ENCODE measurements at regions not wholly inside any gene's neighbourhood (a gene's known extent, or its start where the extent isn't known, plus 50 kb on each side); places are given as distances from the start of the nearest gene placed in this dataset.
"Not testable (repeated sequence)": the region's sequence is repeated elsewhere in the genome, so short reads cannot be mapped to it uniquely, and the experiment has no call there.

- no peak for DNase-seq
Measured at GRCh38 chr17:72565758-72566157, 444.9 kb downstream of the SOX9 start.

- no peak for DNase-seq
Measured at GRCh38 chr17:72566671-72567484, 446.1 kb downstream of the SOX9 start.

GRCh38 chr17:72567774-72568173, 447.0 kb downstream of the SOX9 start:
- no peak for DNase-seq

GRCh38 chr17:72569148-72569946, 448.5 kb downstream of the SOX9 start:
- DNase-seq, result no peak

GRCh38 chr17:72571813-72572396, 451.1 kb downstream of the SOX9 start:
- no peak for DNase-seq

GRCh38 chr17:72572604-72573491, 452.0 kb downstream of the SOX9 start:
- DNase-seq, result no peak

- not testable (repeated sequence) for DNase-seq
Measured at GRCh38 chr17:72573492-72573801, 452.6 kb downstream of the SOX9 start.

- DNase-seq, result no peak
Measured at GRCh38 chr17:72574675-72575510, 454.1 kb downstream of the SOX9 start.

- no peak for DNase-seq
Measured at GRCh38 chr17:72575542-72576233, 454.9 kb downstream of the SOX9 start.

- DNase-seq, result no peak
Measured at GRCh38 chr17:72576289-72576759, 455.5 kb downstream of the SOX9 start.

- no peak for DNase-seq
Measured at GRCh38 chr17:72578817-72579470, 458.1 kb downstream of the SOX9 start.

- no peak for DNase-seq
Measured at GRCh38 chr17:72579990-72580320, 459.1 kb downstream of the SOX9 start.

GRCh38 chr17:72580321-72581127, 459.7 kb downstream of the SOX9 start:
- no peak for DNase-seq

- no peak for DNase-seq
Measured at GRCh38 chr17:72587156-72587555, 466.3 kb downstream of the SOX9 start.

- no peak for DNase-seq
Measured at GRCh38 chr17:72587773-72588511, 467.1 kb downstream of the SOX9 start.

GRCh38 chr17:72588561-72588960, 467.7 kb downstream of the SOX9 start:
- no peak for DNase-seq

- no peak for DNase-seq
Measured at GRCh38 chr17:72588961-72589360, 468.1 kb downstream of the SOX9 start.

GRCh38 chr17:72590382-72590781, 469.6 kb downstream of the SOX9 start:
- DNase-seq, result no peak

GRCh38 chr17:72590882-72591281, 470.1 kb downstream of the SOX9 start:
- DNase-seq, result no peak

All from NCI-H446 (cell line).